GM10248 (cell line): ENCODE measurements at regions not wholly inside any gene's neighbourhood (a gene's known extent, or its start where the extent isn't known, plus 50 kb on each side); places are given as distances from the start of the nearest gene placed in this dataset.

Experiments used
- CTCF ChIA-PET: fragments of 300-600 bp; sonication (Branson Sonifier 250); formaldehyde crosslinking; extraction: SDS; loops from one replicate; lab custom pipeline; 2021; ENCODE audit warnings: antibody characterized with exemption; lab: Yijun Ruan, JAX
- POLR2A ChIA-PET: fragments of 350-650 bp; sonication (Branson Sonifier 250); formaldehyde crosslinking; extraction: SDS; loops from one replicate; lab custom pipeline; 2020; ENCODE audit warnings: antibody characterized with exemption; lab: Yijun Ruan, JAX
- DNase-seq: peaks from one replicate; pipeline ENCODE4 v3.0.0; 2012; ENCODE audit errors: extremely low spot score
- CTCF ChIP-seq: IDR thresholded peaks from 2 replicates; pipeline ENCODE4 v1.5.1; 2012; ENCODE audit warnings: mild to moderate bottlenecking, low read depth; ENCODE audit errors: extremely low read depth, missing control alignments, control extremely low read depth

DNA sequence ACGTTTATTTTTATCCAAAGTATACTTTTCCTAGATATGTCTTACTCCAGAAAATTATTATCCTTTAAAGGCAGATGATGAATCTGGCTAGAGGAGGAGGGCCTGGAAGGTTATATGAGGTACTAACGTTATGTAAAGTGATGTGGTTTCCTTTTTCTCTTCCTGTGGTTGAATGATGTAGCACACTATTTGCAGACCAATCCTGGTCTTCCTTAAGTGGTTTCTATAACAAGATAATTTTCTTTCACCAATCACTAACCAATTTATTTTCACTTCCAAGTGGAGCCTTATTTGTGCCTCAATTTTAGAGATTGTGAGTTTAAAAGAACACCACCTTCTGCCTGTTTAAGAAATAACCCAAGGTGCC, 154.6 kb upstream of the SOX4 start:
- CTCF ChIA-PET: no interaction called here
- POLR2A ChIA-PET: no interaction called here
- no peak for TF ChIP-seq CTCF
- DNase-seq: peak; percentile 22

- POLR2A ChIA-PET: no interaction called here
- no peak for DNase-seq
- no peak for TF ChIP-seq CTCF
- CTCF ChIA-PET: interaction anchor here (1.4 kb wide), 1 partner anchor 27 kb away, joined by 4 read pairs; no protein-coding TSS in a partner anchor
Observed at GRCh38 chr6:21441386-21441785, 152.2 kb upstream of the SOX4 start.

GRCh38 chr6:21442874-21443273, 150.7 kb upstream of the SOX4 start:
- no peak for DNase-seq
- POLR2A ChIA-PET: no interaction called here
- CTCF ChIA-PET: no interaction called here
- no peak for TF ChIP-seq CTCF

- ChIA-PET CTCF (no interaction called here), POLR2A (no interaction called here)
- no peak for DNase-seq
- TF ChIP-seq CTCF: no peak
Observed at GRCh38 chr6:21444711-21445260, 148.8 kb upstream of the SOX4 start.

- ChIA-PET POLR2A (no interaction called here), CTCF (no interaction called here)
- DNase-seq: no peak
- TF ChIP-seq CTCF: no peak
Observed at GRCh38 chr6:21447987-21448386, 145.6 kb upstream of the SOX4 start.

- no peak for DNase-seq
- ChIA-PET POLR2A (no interaction called here), CTCF (no interaction called here)
- TF ChIP-seq CTCF: no peak
Observed at GRCh38 chr6:21448485-21449109, 145.0 kb upstream of the SOX4 start.
